Fibroblast of mammary gland (primary cell): ENCODE measurements at regions not wholly inside any gene's neighbourhood (a gene's known extent, or its start where the extent isn't known, plus 50 kb on each side); places are given as distances from the start of the nearest gene placed in this dataset.

Source experiments
- DNase-seq: peaks from one replicate; pipeline ENCODE4 v3.0.0-alpha.2; 2010; ENCODE audit warnings: low read depth
- H3K4me3 ChIP-seq: 2 replicates; pipeline ENCODE4 v1.5.1; 2011; ENCODE audit warnings: low read depth, mild to moderate bottlenecking, low read length, moderate library complexity; ENCODE audit not compliant: control insufficient read depth
- TF ChIP-seq, protein P1 (sequence below): conservative IDR thresholded peaks from 2 replicates; pipeline ENCODE4 v1.5.1; 2011; ENCODE audit warnings: low read depth, low read length, inconsistent platforms; ENCODE audit not compliant: control insufficient read depth, insufficient read depth

DNA sequence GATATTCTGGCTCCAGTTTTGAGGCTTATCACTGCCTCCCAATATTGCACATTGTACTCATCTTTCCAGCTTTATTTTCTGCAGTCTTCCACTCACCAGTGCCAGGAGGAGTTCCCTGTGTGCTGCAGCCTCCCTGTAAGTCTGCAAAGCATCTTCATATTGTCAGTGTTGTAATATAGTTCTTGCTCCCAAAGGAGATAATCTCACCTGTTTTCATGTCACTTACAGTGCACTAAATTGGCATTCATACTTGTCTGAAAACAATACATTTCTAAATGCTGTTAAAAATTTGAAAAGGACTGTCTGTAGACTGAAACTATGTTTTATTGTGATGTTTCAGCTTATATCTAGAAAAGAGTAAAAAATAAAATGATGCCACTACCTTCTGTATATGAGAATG, 146.8 kb upstream of the TMTC1 start:
- no peak for DNase-seq
- no peak overlapping the region for H3K4me3 ChIP-seq
- TF ChIP-seq, protein P1, sequence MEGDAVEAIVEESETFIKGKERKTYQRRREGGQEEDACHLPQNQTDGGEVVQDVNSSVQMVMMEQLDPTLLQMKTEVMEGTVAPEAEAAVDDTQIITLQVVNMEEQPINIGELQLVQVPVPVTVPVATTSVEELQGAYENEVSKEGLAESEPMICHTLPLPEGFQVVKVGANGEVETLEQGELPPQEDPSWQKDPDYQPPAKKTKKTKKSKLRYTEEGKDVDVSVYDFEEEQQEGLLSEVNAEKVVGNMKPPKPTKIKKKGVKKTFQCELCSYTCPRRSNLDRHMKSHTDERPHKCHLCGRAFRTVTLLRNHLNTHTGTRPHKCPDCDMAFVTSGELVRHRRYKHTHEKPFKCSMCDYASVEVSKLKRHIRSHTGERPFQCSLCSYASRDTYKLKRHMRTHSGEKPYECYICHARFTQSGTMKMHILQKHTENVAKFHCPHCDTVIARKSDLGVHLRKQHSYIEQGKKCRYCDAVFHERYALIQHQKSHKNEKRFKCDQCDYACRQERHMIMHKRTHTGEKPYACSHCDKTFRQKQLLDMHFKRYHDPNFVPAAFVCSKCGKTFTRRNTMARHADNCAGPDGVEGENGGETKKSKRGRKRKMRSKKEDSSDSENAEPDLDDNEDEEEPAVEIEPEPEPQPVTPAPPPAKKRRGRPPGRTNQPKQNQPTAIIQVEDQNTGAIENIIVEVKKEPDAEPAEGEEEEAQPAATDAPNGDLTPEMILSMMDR, result no peak

DNA sequence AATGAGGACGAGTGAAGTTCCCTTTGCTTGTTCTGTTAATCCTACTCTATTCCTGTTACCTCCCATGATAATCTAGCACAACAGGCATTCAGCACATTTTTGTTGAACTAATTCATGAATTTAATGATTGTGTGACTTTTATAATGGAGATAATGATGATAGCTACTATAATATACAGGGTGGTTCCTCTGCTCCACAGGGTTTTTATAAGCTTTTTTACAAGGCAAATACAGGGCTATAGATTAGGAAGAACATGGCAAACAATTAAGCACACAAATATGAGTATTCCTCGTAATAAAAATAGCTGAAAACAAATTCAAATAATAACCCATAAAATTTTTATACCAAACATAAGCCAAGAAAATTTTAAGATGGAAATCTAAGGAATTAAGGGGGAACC, 145.6 kb upstream of the TMTC1 start:
- DNase-seq, result no peak
- TF ChIP-seq, protein P1, result no peak

DNA sequence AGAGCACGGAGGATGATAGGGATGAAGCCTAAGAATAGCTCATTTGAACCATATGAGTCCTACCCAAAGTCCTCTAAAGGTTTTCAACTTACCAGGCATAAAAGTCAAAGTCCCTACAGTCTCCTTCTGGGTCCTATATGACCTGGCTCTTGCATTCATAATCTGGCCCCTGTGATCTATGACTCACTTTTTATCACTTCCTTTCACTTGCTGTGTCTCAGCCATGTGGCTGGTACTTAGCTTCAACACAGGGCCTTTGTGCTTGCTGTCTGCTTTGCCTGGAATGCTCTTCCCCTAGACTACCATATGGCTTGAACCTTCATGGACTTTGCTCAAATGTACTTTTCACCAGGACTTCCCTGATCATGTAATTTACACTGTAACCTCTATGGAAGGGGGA, 137.6 kb upstream of the TMTC1 start:
- no peak overlapping the region for H3K4me3 ChIP-seq
- TF ChIP-seq, protein P1, result no peak
- peak; percentile 57 for DNase-seq

More for the DNA sequence above, 145.6 kb upstream of the TMTC1 start:
- H3K4me3 ChIP-seq, result no peak overlapping the region

DNA sequence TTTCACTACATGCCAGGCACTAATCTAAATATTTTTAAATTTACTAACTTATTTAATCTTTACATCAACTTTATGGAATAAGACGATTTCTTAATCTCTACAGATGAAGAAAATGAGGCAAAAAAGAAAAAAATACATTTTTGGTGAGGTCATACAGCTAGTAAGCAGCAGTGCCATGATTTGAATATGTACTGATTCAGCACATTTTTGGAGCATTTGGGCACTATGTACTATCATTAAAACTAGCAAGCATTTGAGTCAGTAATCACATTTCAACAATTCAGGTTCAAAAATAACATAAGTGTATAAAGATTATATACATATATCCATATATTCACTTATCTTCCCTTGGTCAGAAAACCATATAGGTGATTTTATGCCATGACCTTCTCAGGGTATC, 124.4 kb upstream of the TMTC1 start:
- no peak overlapping the region for H3K4me3 ChIP-seq
- TF ChIP-seq, protein P1, result no peak
- no peak for DNase-seq

DNA sequence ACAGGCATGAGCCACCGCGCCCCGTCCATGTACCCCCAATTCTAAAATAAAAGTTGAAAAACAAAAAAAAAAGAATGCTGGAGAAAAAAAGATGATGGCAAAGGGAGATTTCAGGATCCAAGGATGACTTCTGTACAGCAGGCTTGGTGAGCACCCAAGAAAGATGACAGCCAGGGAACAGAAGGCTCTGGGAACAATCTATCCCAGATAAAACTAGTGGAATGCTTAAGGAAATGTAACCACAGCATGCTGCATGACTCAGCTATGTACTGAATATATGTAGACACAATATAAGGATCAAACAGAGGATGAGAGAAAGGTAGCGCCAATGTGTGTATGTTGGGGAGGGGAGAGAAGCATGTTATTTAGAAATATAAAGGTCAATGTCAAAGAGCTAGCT, 123.7 kb upstream of the TMTC1 start:
- TF ChIP-seq, protein P1, result no peak
- DNase-seq, result peak; percentile 9
- H3K4me3 ChIP-seq, result no peak overlapping the region

DNA sequence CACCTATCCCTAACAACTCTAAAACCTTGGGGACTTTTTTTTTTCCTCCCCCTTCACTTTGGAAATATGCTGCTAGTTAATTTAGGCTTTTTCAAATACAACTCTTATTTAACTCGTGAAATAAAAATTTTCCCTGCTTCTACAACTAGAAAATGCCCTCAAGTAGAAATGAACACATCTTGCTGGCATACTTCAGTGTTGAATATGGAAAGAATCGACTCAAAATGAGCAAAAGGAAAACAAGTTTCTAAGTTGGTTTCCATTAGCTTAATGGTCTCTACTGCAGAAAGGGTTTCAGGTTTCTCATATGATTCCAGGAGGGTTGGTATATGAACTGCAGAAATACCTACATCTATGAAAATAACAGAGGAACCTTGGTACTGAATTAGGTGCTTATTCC, 118.3 kb upstream of the TMTC1 start:
- DNase-seq, result no peak
- no peak overlapping the region for H3K4me3 ChIP-seq
- TF ChIP-seq, protein P1, result no peak

DNA sequence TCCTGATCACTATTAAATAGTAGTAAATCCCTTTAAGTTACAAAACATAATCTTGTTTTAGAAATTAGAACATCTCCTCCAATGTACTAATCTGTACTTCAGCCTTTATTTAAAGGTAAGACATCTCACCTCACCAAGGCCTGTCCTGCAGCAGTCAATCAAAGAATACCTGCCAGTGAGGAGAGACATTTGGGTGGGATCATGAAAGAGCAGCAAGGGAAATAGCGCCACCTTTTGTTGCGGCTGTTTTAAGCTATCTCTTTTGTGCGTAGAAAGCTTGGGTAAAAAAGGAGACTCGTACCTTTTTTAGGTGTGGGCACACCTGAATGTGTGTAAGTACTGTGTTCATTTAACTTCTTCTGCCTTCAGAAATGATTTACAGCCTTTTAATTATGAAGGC, 117.8 kb upstream of the TMTC1 start:
- DNase-seq, result peak; percentile 1
- H3K4me3 ChIP-seq, result no peak overlapping the region
- TF ChIP-seq, protein P1, result peak; percentile 33
